GM19395 (cell line): ENCODE measurements at regions not wholly inside any gene's neighbourhood (a gene's known extent, or its start where the extent isn't known, plus 50 kb on each side); places are given as distances from the start of the nearest gene placed in this dataset.

Source experiments
- ATAC-seq: cut with Tn5 transposase; IDR thresholded peaks from one replicate; pipeline ENCODE4 v1.9.1; 2021; ENCODE audit warnings: mild to moderate bottlenecking, moderate library complexity; ENCODE audit not compliant: unreplicated experiment

GRCh38 chr5:173557123-173557903 lies 59.1 kb downstream of the BOD1 start:
- ATAC-seq: no peak

- no peak for ATAC-seq
Observed at GRCh38 chr5:173556142-173557028, 60.1 kb downstream of the BOD1 start.

- no peak for ATAC-seq
Observed at GRCh38 chr5:173554989-173555705, 61.3 kb downstream of the BOD1 start.

- ATAC-seq: no peak
Observed at GRCh38 chr5:173554038-173554955, 62.2 kb downstream of the BOD1 start.

- ATAC-seq: no peak
Observed at GRCh38 chr5:173550641-173551040, 65.8 kb downstream of the BOD1 start.

GRCh38 chr5:173549644-173550043 lies 66.8 kb downstream of the BOD1 start:
- no peak for ATAC-seq

- peak; percentile 94 for ATAC-seq
Observed at GRCh38 chr5:173547579-173547978, 68.9 kb downstream of the BOD1 start.

GRCh38 chr5:173542964-173543363 lies 73.5 kb downstream of the BOD1 start:
- no peak for ATAC-seq

- no peak for ATAC-seq
Observed at GRCh38 chr5:173542159-173542558, 74.3 kb downstream of the BOD1 start.

GRCh38 chr5:173538654-173539053 lies 77.8 kb downstream of the BOD1 start:
- peak; percentile 70 for ATAC-seq

- ATAC-seq: no peak
Observed at GRCh38 chr5:173538018-173538417, 78.4 kb downstream of the BOD1 start.

GRCh38 chr5:173537228-173537627 lies 79.2 kb downstream of the BOD1 start:
- no peak for ATAC-seq

- ATAC-seq: no peak
Observed at GRCh38 chr5:173535976-173536639, 80.3 kb downstream of the BOD1 start.

- no peak for ATAC-seq
Observed at GRCh38 chr5:173535166-173535975, 81.1 kb downstream of the BOD1 start.

- ATAC-seq: no peak
Observed at GRCh38 chr5:173534664-173535063, 81.8 kb downstream of the BOD1 start.

- ATAC-seq: no peak
Observed at GRCh38 chr5:173534031-173534430, 82.4 kb downstream of the BOD1 start.

- ATAC-seq: no peak
Observed at GRCh38 chr5:173532689-173533250, 83.7 kb downstream of the BOD1 start.

GRCh38 chr5:173531863-173532262 lies 84.6 kb downstream of the BOD1 start:
- no peak for ATAC-seq

GRCh38 chr5:173530547-173530946 lies 85.9 kb downstream of the BOD1 start:
- ATAC-seq: no peak
